K562 (cell line): ENCODE measurements at regions not wholly inside any gene's neighbourhood (a gene's known extent, or its start where the extent isn't known, plus 50 kb on each side); places are given as distances from the start of the nearest gene placed in this dataset.

Source experiments
- ATAC-seq: fragments of 200-7000 bp; cut with Tn5 transposase; 3 replicates; pipeline ENCODE4 v1.9.1; 2020; ENCODE audit warnings: moderate library complexity
- BruUV-seq: library from RNA; stranded (reverse); fragments of 400-500 nt; replicated peaks from 2 replicates; lab custom pipeline; 2021; lab: Mats Ljungman, UMichigan
- CTCF ChIA-PET: fragments of 300-600 bp; formaldehyde crosslinking; extraction: SDS; loops from one replicate; lab custom pipeline; 2021; ENCODE audit warnings: low intra/inter-chr PET ratio; lab: Yijun Ruan, JAX
- POLR2A ChIA-PET: fragments of 300-600, 350-650 bp; sonication (Branson Sonifier 250); formaldehyde crosslinking; extraction: SDS; loops from one replicate; lab custom pipeline; 2021; ENCODE audit warnings: antibody characterized with exemption, inconsistent platforms; lab: Yijun Ruan, JAX
- DNase-seq, 4 experiments: peaks; one replicate each; pipeline versions ENCODE4 v3.0.0 to v3.0.0-alpha.2; 2011 to 2018; ENCODE audit warnings: low spot score in 3 of 4, mixed read lengths in 3 of 4; ENCODE audit errors: extremely low read depth in 1 of 4
- FAIRE-seq: peaks from 2 replicates; lab custom pipeline; 2011; peaks lifted over from hg19 to GRCh38; lab: Jason Lieb, UNC
- H2AFZ ChIP-seq: 2 replicates; pipeline ENCODE4 v1.6.0; 2011; ENCODE audit warnings: low read depth, low read length, control low read depth, inconsistent platforms
- H3K27ac ChIP-seq: fragments of 200-600 bp; 3 replicates; pipeline ENCODE4 v1.8.0; 2011; ENCODE audit warnings: low read depth, mild to moderate bottlenecking, control low read depth, inconsistent platforms, low read length, moderate library complexity, mixed read lengths; ENCODE audit errors: extremely low read depth
- H3K27me3 ChIP-seq, 2 experiments: fragments of 300-600 bp in 1 of 2; 2 replicates in 1 of 2; 3 replicates in 1 of 2; pipeline versions ENCODE4 v1.6.0 to v1.8.0; 2011; ENCODE audit warnings: inconsistent platforms in 2 of 2, low read length in 2 of 2, mild to moderate bottlenecking in 1 of 2, mixed read lengths in 1 of 2, moderate library complexity in 1 of 2; ENCODE audit not compliant: control insufficient read depth in 2 of 2, insufficient read depth in 2 of 2
- H3K36me3 ChIP-seq: fragments of 300-600 bp; 3 replicates; pipeline ENCODE4 v1.8.0; 2011; ENCODE audit warnings: mild to moderate bottlenecking, low read length, inconsistent platforms; ENCODE audit not compliant: control insufficient read depth, insufficient read depth
- H3K4me1 ChIP-seq, 2 experiments: fragments of 200-600 bp in 1 of 2; replicated peaks in 1 of 2; 2 replicates in 1 of 2; 3 replicates in 1 of 2; pipeline versions ENCODE4 v1.5.1 to v1.8.0; 2011; ENCODE audit warnings: inconsistent platforms in 2 of 2, low read length in 2 of 2, mild to moderate bottlenecking in 1 of 2, mixed read lengths in 1 of 2, moderate library complexity in 1 of 2; ENCODE audit not compliant: control insufficient read depth in 2 of 2, insufficient read depth in 2 of 2
- H3K4me2 ChIP-seq: 2 replicates; pipeline ENCODE4 v1.6.1; 2011; ENCODE audit warnings: low read length, control low read depth, inconsistent platforms, mixed read lengths; ENCODE audit not compliant: insufficient read depth
- H3K4me3 ChIP-seq: fragments of 200-600 bp; sonication (generic), shearing (Covaris generic); 2 replicates; pipeline ENCODE4 v1.5.1; 2016; ENCODE audit warnings: control low read depth, inconsistent platforms
- H3K79me2 ChIP-seq: fragments of 200-600 bp; 3 replicates; pipeline ENCODE4 v1.8.0; 2011; ENCODE audit warnings: low read length, inconsistent platforms; ENCODE audit not compliant: control insufficient read depth, insufficient read depth
- H3K9ac ChIP-seq, 2 experiments: 2 replicates each; pipeline versions ENCODE4 v1.6.0 to v1.6.1; 2011; ENCODE audit warnings: low read depth in 2 of 2, low read length in 2 of 2, control low read depth in 1 of 2, inconsistent platforms in 1 of 2, mild to moderate bottlenecking in 1 of 2, mixed read lengths in 1 of 2; ENCODE audit not compliant: insufficient read depth in 1 of 2
- H3K9me1 ChIP-seq: one replicate; pipeline ENCODE4 v1.6.0; 2011; ENCODE audit warnings: inconsistent platforms, mild to moderate bottlenecking, low read length, moderate library complexity; ENCODE audit not compliant: control insufficient read depth, insufficient read depth
- H3K9me3 ChIP-seq: replicated peaks from 2 replicates; pipeline ENCODE4 v1.5.1; 2011; ENCODE audit warnings: low read depth, low read length, inconsistent platforms; ENCODE audit not compliant: control insufficient read depth, insufficient read depth
- H4K20me1 ChIP-seq: replicated peaks from 2 replicates; pipeline ENCODE4 v1.6.1; 2011; ENCODE audit warnings: low read length, inconsistent platforms, mixed read lengths; ENCODE audit not compliant: control insufficient read depth, insufficient read depth
- AFF1 ChIP-seq, 2 experiments: fragments of 450-650 bp; IDR thresholded peaks; 2 replicates each; pipeline ENCODE4 v1.6.1; 2018; ENCODE audit warnings: mild to moderate bottlenecking in 2 of 2, low read depth in 1 of 2; ENCODE audit not compliant: partially characterized antibody in 2 of 2
- BRD9 ChIP-seq: fragments of 450-650 bp; IDR thresholded peaks from 2 replicates; pipeline ENCODE4 v1.6.1; 2018; ENCODE audit warnings: low read depth; ENCODE audit not compliant: partially characterized antibody
- CBFB ChIP-seq: sonication (generic); formaldehyde crosslinking; IDR thresholded peaks from 2 replicates; pipeline ENCODE4 v1.4.0; 2020; ENCODE audit warnings: mild to moderate bottlenecking, missing genetic modification reagents
- DIDO1 ChIP-seq: fragments of 450-650 bp; IDR thresholded peaks from 2 replicates; pipeline ENCODE4 v1.6.1; 2016; ENCODE audit warnings: low read depth, missing biosample characterization, missing genetic modification characterization
- HLTF ChIP-seq: fragments of 450-650 bp; IDR thresholded peaks from 2 replicates; pipeline ENCODE4 v1.6.1; 2016
- ID3 ChIP-seq, 2 experiments: fragments of 250-450 bp in 1 of 2; fragments of 450-650 bp in 1 of 2; sonication (Bioruptor Pico) in 1 of 2; IDR thresholded peaks; 2 replicates each; pipeline versions ENCODE4 v1.6.1 to v1.8.0; 2016 to 2021; ENCODE audit warnings: mild to moderate bottlenecking in 2 of 2, moderate library complexity in 2 of 2, missing compliant biosample characterization in 1 of 2, missing genetic modification characterization in 1 of 2
- JUND ChIP-seq, 2 experiments: IDR thresholded peaks; 2 replicates in 1 of 2; 3 replicates in 1 of 2; pipeline ENCODE4 v1.6.1; 2011; ENCODE audit warnings: borderline replicate concordance in 2 of 2, low read depth in 2 of 2, low read length in 2 of 2, improper control_type of control experiment in 1 of 2, missing biosample characterization in 1 of 2, missing genetic modification characterization in 1 of 2, missing genetic modification reagents in 1 of 2
- NFE2 ChIP-seq: IDR thresholded peaks from 2 replicates; pipeline ENCODE4 v1.6.1; 2014; ENCODE audit warnings: antibody characterized with exemption, low read depth
- SFPQ ChIP-seq: fragments of 200-400 bp; formaldehyde crosslinking; IDR thresholded peaks from 2 replicates; pipeline ENCODE4 v1.6.1; 2017; ENCODE audit warnings: mild to moderate bottlenecking, low read depth, low read length, moderate library complexity
- SNRNP70 ChIP-seq: fragments of 200-400 bp; formaldehyde crosslinking; optimal IDR thresholded peaks from 2 replicates; pipeline ENCODE3; 2017; ENCODE audit warnings: low read depth, low read length
- SRF ChIP-seq, 2 experiments: fragments of 250-450, 450-650 bp in 1 of 2; sonication (Bioruptor Pico) in 1 of 2; sonication (generic) in 1 of 2; formaldehyde crosslinking; IDR thresholded peaks; 2 replicates each; pipeline versions ENCODE4 v1.5.0 to v1.5.1; 2020 to 2022; ENCODE audit warnings: mild to moderate bottlenecking in 1 of 2, missing genetic modification reagents in 1 of 2
- THRAP3 ChIP-seq: fragments of 450-650 bp; IDR thresholded peaks from 2 replicates; pipeline ENCODE4 v1.6.1; 2016; ENCODE audit warnings: mild to moderate bottlenecking, inconsistent platforms, borderline replicate concordance
- ZC3H4 ChIP-seq: sonication (generic); formaldehyde crosslinking; IDR thresholded peaks from 2 replicates; pipeline ENCODE4 v1.9.0; 2021; ENCODE audit warnings: missing genetic modification reagents, borderline replicate concordance
- ZNF263 ChIP-seq: sonication (generic); formaldehyde crosslinking; IDR thresholded peaks from 2 replicates; pipeline ENCODE4 v1.8.0; 2022; ENCODE audit warnings: mild to moderate bottlenecking, missing genetic modification reagents, borderline replicate concordance
- ZNF589 ChIP-seq: fragments of 200-800 bp; sonication (Bioruptor generic); IDR thresholded peaks from 2 replicates; pipeline ENCODE4 v1.6.1; 2016; ENCODE audit warnings: low read depth, missing genetic modification characterization, missing compliant biosample characterization
- WGBS: fragments of 100-300 bp; shearing (Covaris generic); methylation state at CpG from one replicate; pipeline ENCODE4 v1.1.6; 2016; ENCODE audit warnings: low coverage, mixed read lengths; ENCODE audit not compliant: insufficient coverage; ENCODE audit errors: missing lambda C conversion rate; 5-methylcytosine and 5-hydroxymethylcytosine counted together
- in situ Hi-C: fragments of 300-500 bp; cut with MboI; formaldehyde crosslinking; loops from 4 replicates; pipeline ENCODE4 v1.15.0; 2018; ENCODE audit warnings: inconsistent platforms, mixed read lengths
- intact Hi-C: fragments of 100-400 bp; cut with micrococcal nuclease; formaldehyde crosslinking; loops from 2 replicates; pipeline ENCODE4 v1.14.2; 2022

DNA sequence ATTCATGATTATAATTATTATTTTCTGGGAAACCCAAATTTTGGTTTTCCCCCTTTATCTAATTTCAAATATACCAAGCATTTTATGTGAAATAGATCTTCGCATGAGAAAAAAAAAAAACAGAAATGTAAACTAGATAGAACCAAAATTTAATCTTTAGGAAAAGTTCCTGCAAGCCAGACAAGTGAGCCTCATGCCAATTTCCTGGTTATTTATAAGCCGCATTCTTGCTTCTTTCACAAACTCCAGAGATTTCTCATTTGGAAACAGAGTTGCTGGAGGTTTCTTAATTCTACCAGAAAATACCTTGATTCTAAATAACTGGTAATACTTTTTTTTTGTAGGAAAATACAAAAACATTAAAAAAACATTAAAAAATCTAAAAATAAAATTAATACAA is 690.4 kb upstream of the IGFBP3 start:
- H3K4me2 ChIP-seq, result no peak overlapping the region
- H3K9ac ChIP-seq, result no peak overlapping the region
- H3K4me3 ChIP-seq, result no peak overlapping the region
- WGBS, result 0% methylated on average over 2 of the region's 2 CpGs
- H3K27ac ChIP-seq, result no peak overlapping the region
- H3K27me3 ChIP-seq, result no peaks in the 10 kb centered on the region
- POLR2A ChIA-PET, result no interaction called here
- intact Hi-C loops, result no loop called here
- no TSS peak for BruUV-seq
- CTCF ChIA-PET, result no interaction called here
- H4K20me1 ChIP-seq, result no peaks in the 10 kb centered on the region
- no peak overlapping the region for H2AFZ ChIP-seq
- H3K79me2 ChIP-seq, result no peaks in the 10 kb centered on the region
- no peaks in the 10 kb centered on the region for H3K36me3 ChIP-seq
- H3K9me3 ChIP-seq, result no peaks in the 10 kb centered on the region
- DNase-seq (no peak), ATAC-seq (no peak), FAIRE-seq (no peak)
- in situ Hi-C loops, result no loop called here
- no peaks in the 10 kb centered on the region for H3K4me1 ChIP-seq
- H3K9me1 ChIP-seq, result no peaks in the 10 kb centered on the region
- TF ChIP-seq BRD9, result no peak
- no peak for TF ChIP-seq THRAP3
- TF ChIP-seq SFPQ, result no peak
- no peak for TF ChIP-seq CBFB
- TF ChIP-seq SNRNP70, result no peak
- TF ChIP-seq DIDO1 (tag), result no peak
- TF ChIP-seq HLTF, result no peak
- no peak for TF ChIP-seq ZNF589 (CRISPR knock-in tag)
- no peak for TF ChIP-seq JUND (IDR thresholded peaks at IDR 0.05; ENCODE audit: borderline replicate concordance, low read depth, low read length)
- no peak for TF ChIP-seq JUND (tag; IDR thresholded peaks at IDR 0.05; ENCODE audit: borderline replicate concordance, low read depth, low read length)
- TF ChIP-seq ZNF263 (CRISPR knock-in tag), result no peak
- TF ChIP-seq ID3 (CRISPR knock-in tag; IDR thresholded peaks at IDR 0.05), result no peak
- no peak for TF ChIP-seq ID3 (tag; IDR thresholded peaks at IDR 0.05)
- no peak for TF ChIP-seq ZC3H4 (CRISPR knock-in tag)
- TF ChIP-seq AFF1 (IDR thresholded peaks at IDR 0.05; ENCODE audit: low read depth in 1 of 2, partially characterized antibody in 2 of 2), result no peak
- no peak for TF ChIP-seq NFE2
- no peak for TF ChIP-seq SRF (CRISPR knock-in tag; IDR thresholded peaks at IDR 0.05)
